Naive thymus-derived CD8-positive, alpha-beta T cell (primary cell): ENCODE measurements at regions not wholly inside any gene's neighbourhood (a gene's known extent, or its start where the extent isn't known, plus 50 kb on each side); places are given as distances from the start of the nearest gene placed in this dataset.

ENCODE experiments used
- ATAC-seq, 2 donors: fragments of 150-1000 bp; cut with Tn5 transposase in 1 of 2; sonication (Bioruptor Pico), chemical (Tn5 transposase) in 1 of 2; 1 replicate in 1 of 2; 2 replicates in 1 of 2; pipeline ENCODE4 v1.10.0; 2021; ENCODE audit warnings: mild to moderate bottlenecking in 2 of 2, moderate library complexity in 2 of 2
- POLR2A ChIA-PET: fragments of 350-600 bp; sonication (Branson Sonifier 250); formaldehyde crosslinking; loops from one replicate; lab custom pipeline; 2021; ENCODE audit warnings: antibody characterized with exemption; lab: Charles Lee
- DNase-seq, 10 donors: peaks; one replicate each; pipeline versions ENCODE4 v3.0.0 to v3.0.0-alpha.2; 2020 to 2022
- H3K27ac Mint-ChIP-seq, 10 donors: one replicate each; pipeline ENCODE4 v1.8.0; 2020 to 2022; ENCODE audit warnings: mild to moderate bottlenecking in 10 of 10, mixed read lengths in 10 of 10, moderate library complexity in 4 of 10, inconsistent platforms in 1 of 10
- H3K27me3 Mint-ChIP-seq, 5 donors: one replicate each; pipeline ENCODE4 v1.8.0; 2021 to 2022; ENCODE audit warnings: mixed read lengths in 5 of 5
- H3K36me3 Mint-ChIP-seq, 3 donors: one replicate each; pipeline ENCODE4 v1.8.0; 2020 to 2022; ENCODE audit warnings: mixed read lengths in 3 of 3, mild to moderate bottlenecking in 2 of 3, inconsistent platforms in 1 of 3
- H3K4me1 Mint-ChIP-seq, 4 donors: one replicate each; pipeline ENCODE4 v1.8.0; 2021 to 2022; ENCODE audit warnings: mixed read lengths in 4 of 4
- H3K4me3 Mint-ChIP-seq, 10 donors: one replicate each; pipeline ENCODE4 v1.8.0; 2020 to 2022; ENCODE audit warnings: mild to moderate bottlenecking in 10 of 10, mixed read lengths in 10 of 10, moderate library complexity in 6 of 10, inconsistent platforms in 1 of 10
- H3K9me3 Mint-ChIP-seq, 9 donors: one replicate each; pipeline ENCODE4 v1.8.0; 2020 to 2022; ENCODE audit warnings: mixed read lengths in 9 of 9, mild to moderate bottlenecking in 3 of 9, inconsistent platforms in 1 of 9, moderate library complexity in 1 of 9

- H3K4me3 Mint-ChIP-seq: no peak overlapping the region
- H3K4me1 Mint-ChIP-seq: no peaks in the 10 kb centered on the region
- ATAC-seq: no peak
- H3K27ac Mint-ChIP-seq: no peak overlapping the region
- DNase-seq: no peak
- POLR2A ChIA-PET: no interaction called here
- no peaks in the 10 kb centered on the region for H3K36me3 Mint-ChIP-seq
- H3K27me3 Mint-ChIP-seq: no peaks in the 10 kb centered on the region
- peaks cover 0 to 34% (median 8%) of the 10 kb centered on the region in 9 donors for H3K9me3 Mint-ChIP-seq
Observed at GRCh38 chr10:108204528-108205305, 1040.2 kb upstream of the SORCS1 start.

- no peaks in the 10 kb centered on the region for H3K36me3 Mint-ChIP-seq
- POLR2A ChIA-PET: no interaction called here
- no peak for DNase-seq
- H3K9me3 Mint-ChIP-seq: peaks cover 0 to 34% (median 8%) of the 10 kb centered on the region in 9 donors
- no peak overlapping the region for H3K27ac Mint-ChIP-seq
- ATAC-seq: no peak
- no peaks in the 10 kb centered on the region for H3K27me3 Mint-ChIP-seq
- no peak overlapping the region for H3K4me3 Mint-ChIP-seq
- H3K4me1 Mint-ChIP-seq: no peaks in the 10 kb centered on the region
Observed at GRCh38 chr10:108203905-108204527, 1039.5 kb upstream of the SORCS1 start.

DNA sequence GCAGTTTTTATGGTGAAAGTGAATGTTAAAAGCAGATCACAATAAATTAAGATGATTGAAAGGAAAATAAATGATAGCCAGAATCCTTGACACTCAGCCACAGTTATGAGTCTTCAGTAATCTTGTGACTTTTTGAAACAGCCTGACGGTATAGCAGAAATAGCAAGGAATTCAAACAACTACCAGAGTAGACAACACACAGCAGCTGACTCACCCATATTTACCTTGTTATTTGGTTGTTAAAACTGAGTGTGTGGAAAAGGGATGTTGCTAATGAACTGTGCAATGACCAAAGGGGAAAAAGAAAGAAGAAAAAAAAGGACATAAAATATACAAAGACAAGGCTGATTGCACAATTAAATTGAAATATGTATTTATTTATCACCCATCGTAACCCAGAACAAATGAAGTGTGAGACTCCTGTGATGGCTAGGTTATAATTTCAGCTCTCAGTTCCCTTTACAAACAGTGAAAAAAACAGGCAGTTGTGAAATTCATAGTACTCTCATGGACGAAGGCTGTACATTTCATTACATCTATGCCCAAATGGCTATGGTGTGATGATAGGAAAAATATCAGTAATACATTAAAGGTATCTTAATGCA, 1023.0 kb upstream of the SORCS1 start:
- no peak overlapping the region for H3K27ac Mint-ChIP-seq
- H3K27me3 Mint-ChIP-seq: no peaks in the 10 kb centered on the region
- POLR2A ChIA-PET: no interaction called here
- no peak for DNase-seq
- H3K4me3 Mint-ChIP-seq: no peak overlapping the region
- H3K4me1 Mint-ChIP-seq: no peaks in the 10 kb centered on the region
- peaks cover 0 to 10% (median 0%) of the 10 kb centered on the region in 3 donors for H3K36me3 Mint-ChIP-seq
- no peak for ATAC-seq
- H3K9me3 Mint-ChIP-seq: peaks cover 3 to 35% (median 13%) of the 10 kb centered on the region in 9 donors

- POLR2A ChIA-PET: no interaction called here
- no peak overlapping the region for H3K27ac Mint-ChIP-seq
- no peaks in the 10 kb centered on the region for H3K4me1 Mint-ChIP-seq
- no peak overlapping the region for H3K4me3 Mint-ChIP-seq
- H3K9me3 Mint-ChIP-seq: peaks cover 0 to 40% (median 13%) of the 10 kb centered on the region in 9 donors
- peaks cover 0 to 7% (median 0%) of the 10 kb centered on the region in 3 donors for H3K36me3 Mint-ChIP-seq
- ATAC-seq (no peak), DNase-seq (no peak)
- no peaks in the 10 kb centered on the region for H3K27me3 Mint-ChIP-seq
Observed at GRCh38 chr10:108184114-108184513, 1019.6 kb upstream of the SORCS1 start.

DNA sequence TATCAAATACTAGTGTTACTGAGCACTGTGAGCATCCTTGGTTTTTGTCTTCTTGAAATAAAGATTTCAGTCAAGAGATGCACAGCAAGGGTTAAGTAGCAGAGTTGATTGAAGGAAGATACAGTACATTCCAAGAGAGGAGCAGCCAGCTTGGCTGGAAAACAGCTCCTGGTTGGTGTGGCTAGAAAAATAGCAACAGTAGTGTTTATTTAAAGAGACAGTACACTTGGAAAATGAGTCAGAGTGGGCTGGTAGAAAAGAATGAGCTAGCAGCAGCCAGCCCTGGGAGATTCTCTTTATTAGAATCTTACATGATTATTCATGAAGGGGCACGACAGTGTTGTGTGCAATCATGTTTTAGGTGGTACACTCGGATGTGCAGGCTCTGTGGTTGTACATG, 1016.4 kb upstream of the SORCS1 start:
- Mint-ChIP-seq H3K4me1 (no peaks in the 10 kb centered on the region), H3K27ac (no peak overlapping the region), H3K4me3 (no peak overlapping the region), H3K36me3 (peaks cover 0 to 3% (median 0%) of the 10 kb centered on the region in 3 donors), H3K9me3 (peaks cover 0 to 42% (median 9%) of the 10 kb centered on the region in 9 donors), H3K27me3 (no peaks in the 10 kb centered on the region)
- ATAC-seq: no peak
- DNase-seq: no peak
- POLR2A ChIA-PET: no interaction called here

GRCh38 chr10:108169846-108170245, 1005.3 kb upstream of the SORCS1 start:
- H3K4me3 Mint-ChIP-seq: no peak overlapping the region
- POLR2A ChIA-PET: no interaction called here

DNA sequence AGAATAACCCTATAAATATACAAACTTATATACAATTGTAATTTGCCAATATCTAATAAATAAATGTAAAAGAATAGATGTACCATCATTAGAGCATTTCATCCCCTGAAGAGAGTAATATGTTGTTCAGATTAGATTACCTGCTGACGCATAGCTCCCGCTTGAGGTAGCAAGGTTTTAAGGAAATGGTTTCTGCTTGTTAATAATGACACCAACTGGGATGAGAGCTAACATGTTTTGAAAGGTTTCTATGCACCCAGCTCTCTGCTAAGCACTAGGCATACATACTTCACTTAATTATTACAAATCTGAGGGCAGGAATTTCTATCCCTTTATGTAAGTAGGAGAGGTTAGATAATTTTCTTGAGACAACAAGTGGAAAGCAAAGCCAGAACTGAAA, 1003.3 kb upstream of the SORCS1 start:
- DNase-seq: no peak
- Mint-ChIP-seq H3K36me3 (no peaks in the 10 kb centered on the region), H3K4me1 (no peaks in the 10 kb centered on the region), H3K27ac (no peak overlapping the region), H3K9me3 (peaks cover 0 to 39% (median 8%) of the 10 kb centered on the region in 9 donors), H3K27me3 (no peaks in the 10 kb centered on the region), H3K4me3 (no peak overlapping the region)
- POLR2A ChIA-PET: no interaction called here
- no peak for ATAC-seq

More at GRCh38 chr10:108169846-108170245, 1005.3 kb upstream of the SORCS1 start:
- Mint-ChIP-seq H3K27ac (no peak overlapping the region), H3K9me3 (peaks cover 0 to 42% (median 8%) of the 10 kb centered on the region in 9 donors), H3K27me3 (no peaks in the 10 kb centered on the region), H3K36me3 (no peaks in the 10 kb centered on the region), H3K4me1 (no peaks in the 10 kb centered on the region)
- DNase-seq (no peak), ATAC-seq (no peak)

DNA sequence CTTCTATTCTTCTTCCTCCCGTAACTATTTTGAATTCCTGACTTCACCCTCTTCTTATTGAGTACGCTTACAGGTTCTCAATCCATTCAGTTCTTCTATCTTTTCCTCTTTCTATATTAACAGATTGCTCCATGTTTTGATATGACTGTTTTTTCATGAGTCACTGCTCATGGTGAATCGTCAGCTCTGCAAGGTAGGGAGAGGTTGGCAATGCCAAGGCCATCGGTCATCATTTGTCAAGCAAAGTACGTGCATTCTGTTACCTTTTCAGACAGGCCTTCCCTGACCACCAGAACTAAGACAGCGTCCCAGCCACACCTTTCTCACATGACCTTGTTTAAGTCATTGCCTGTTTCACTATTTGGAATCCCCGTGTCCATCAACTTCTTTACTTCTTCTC, 1001.9 kb upstream of the SORCS1 start:
- Mint-ChIP-seq H3K36me3 (no peaks in the 10 kb centered on the region), H3K4me1 (no peaks in the 10 kb centered on the region), H3K27ac (no peak overlapping the region), H3K4me3 (no peak overlapping the region), H3K9me3 (peaks cover 0 to 41% (median 7%) of the 10 kb centered on the region in 9 donors), H3K27me3 (no peaks in the 10 kb centered on the region)
- ATAC-seq (no peak), DNase-seq (no peak)
- POLR2A ChIA-PET: no interaction called here

DNA sequence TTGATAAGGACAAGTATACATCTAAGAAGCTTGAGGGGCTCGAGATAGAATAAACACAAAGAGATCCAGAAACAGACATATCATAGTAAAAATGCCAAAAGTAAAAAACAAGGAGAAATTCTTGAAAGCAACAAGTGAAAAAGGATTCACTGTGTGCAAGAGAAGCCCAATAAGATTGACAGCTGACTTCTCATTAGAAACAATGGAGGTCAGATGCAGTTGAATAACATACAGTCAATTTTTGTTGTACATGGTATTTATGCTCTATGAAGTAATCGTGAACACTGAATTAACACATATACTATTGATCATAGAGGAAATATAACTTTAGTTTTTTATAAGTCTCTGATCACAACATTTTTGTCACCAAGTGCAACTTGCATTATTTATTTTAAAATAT, 982.8 kb upstream of the SORCS1 start:
- Mint-ChIP-seq H3K9me3 (peaks cover 15 to 40% (median 28%) of the 10 kb centered on the region in 9 donors), H3K4me3 (no peak overlapping the region), H3K27ac (no peak overlapping the region), H3K27me3 (no peaks in the 10 kb centered on the region), H3K36me3 (peaks cover 0 to 11% (median 0%) of the 10 kb centered on the region in 3 donors), H3K4me1 (no peaks in the 10 kb centered on the region)
- POLR2A ChIA-PET: no interaction called here
- no peak for DNase-seq
- no peak for ATAC-seq

- Mint-ChIP-seq H3K27me3 (no peaks in the 10 kb centered on the region), H3K4me3 (no peak overlapping the region), H3K27ac (no peak overlapping the region), H3K4me1 (no peaks in the 10 kb centered on the region), H3K36me3 (no peaks in the 10 kb centered on the region), H3K9me3 (peaks cover under 1 to 19% (median 9%) of the 10 kb centered on the region in 9 donors)
- ATAC-seq (no peak), DNase-seq (no peak)
- POLR2A ChIA-PET: no interaction called here
Observed at GRCh38 chr10:108141064-108141463, 976.6 kb upstream of the SORCS1 start.

GRCh38 chr10:108132303-108132702, 967.8 kb upstream of the SORCS1 start:
- POLR2A ChIA-PET: no interaction called here
- H3K36me3 Mint-ChIP-seq: no peaks in the 10 kb centered on the region
- DNase-seq (no peak), ATAC-seq (no peak)
- peaks cover 0 to 27% (median 6%) of the 10 kb centered on the region in 9 donors for H3K9me3 Mint-ChIP-seq
- H3K4me1 Mint-ChIP-seq: peaks cover 0 to 2% (median 0%) of the 10 kb centered on the region in 4 donors
- no peak overlapping the region for H3K27ac Mint-ChIP-seq
- H3K4me3 Mint-ChIP-seq: no peak overlapping the region
- no peaks in the 10 kb centered on the region for H3K27me3 Mint-ChIP-seq

DNA sequence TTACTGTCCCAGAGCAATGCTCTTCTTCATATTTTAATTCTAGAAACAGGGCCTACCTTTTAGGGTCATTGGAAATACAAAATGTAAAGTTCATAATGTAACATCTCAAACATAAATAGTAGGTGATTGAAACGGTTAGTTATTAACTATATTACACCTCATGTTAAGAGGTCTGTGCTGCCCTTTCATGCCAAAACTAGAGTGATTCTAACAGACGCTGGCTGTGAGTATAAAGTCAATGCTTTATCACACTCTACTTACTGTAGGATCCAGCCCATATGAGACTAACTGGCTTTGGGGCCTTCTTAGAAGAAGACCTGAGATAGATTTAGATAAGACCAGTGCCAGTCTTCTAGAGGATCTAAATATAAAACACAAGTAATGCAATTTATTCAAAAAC, 966.1 kb upstream of the SORCS1 start:
- Mint-ChIP-seq H3K27me3 (no peaks in the 10 kb centered on the region), H3K4me1 (peaks cover 0 to 2% (median 0%) of the 10 kb centered on the region in 4 donors), H3K36me3 (no peaks in the 10 kb centered on the region), H3K9me3 (peaks cover 0 to 18% (median 4%) of the 10 kb centered on the region in 9 donors), H3K4me3 (no peak overlapping the region), H3K27ac (no peak overlapping the region)
- ATAC-seq (no peak), DNase-seq (no peak)
- POLR2A ChIA-PET: no interaction called here

- H3K4me1 Mint-ChIP-seq: no peaks in the 10 kb centered on the region
- H3K27ac Mint-ChIP-seq: no peak overlapping the region
- ATAC-seq: no peak
- peaks cover 0 to 20% (median 9%) of the 10 kb centered on the region in 9 donors for H3K9me3 Mint-ChIP-seq
- POLR2A ChIA-PET: no interaction called here
- no peak for DNase-seq
- H3K27me3 Mint-ChIP-seq: no peaks in the 10 kb centered on the region
- no peak overlapping the region for H3K4me3 Mint-ChIP-seq
- peaks cover 0 to 5% (median 0%) of the 10 kb centered on the region in 3 donors for H3K36me3 Mint-ChIP-seq
Observed at GRCh38 chr10:108112218-108112617, 947.7 kb upstream of the SORCS1 start.
